WTC11 (cell line): ENCODE measurements at regions not wholly inside any gene's neighbourhood (a gene's known extent, or its start where the extent isn't known, plus 50 kb on each side); places are given as distances from the start of the nearest gene placed in this dataset.

Experiments used
- CBFB ChIP-seq: sonication (generic); formaldehyde crosslinking; IDR thresholded peaks from 2 replicates; pipeline ENCODE4 v1.8.1; 2022; ENCODE audit warnings: mild to moderate bottlenecking, low read depth, missing genetic modification reagents
- CREM ChIP-seq: sonication (generic); formaldehyde crosslinking; IDR thresholded peaks from 2 replicates; pipeline ENCODE4 v1.8.1; 2022; ENCODE audit warnings: mild to moderate bottlenecking, missing genetic modification reagents, moderate library complexity
- IRF2 ChIP-seq: sonication (generic); formaldehyde crosslinking; IDR thresholded peaks from 2 replicates; pipeline ENCODE4 v1.8.0; 2022; ENCODE audit warnings: low read depth, missing genetic modification reagents, borderline replicate concordance
- NR3C1 ChIP-seq: sonication (generic); formaldehyde crosslinking; conservative IDR thresholded peaks from 2 replicates; pipeline ENCODE4 v1.8.1; 2023; ENCODE audit warnings: low read depth, mild to moderate bottlenecking, missing genetic modification reagents
- ZNF317 ChIP-seq: sonication (generic); formaldehyde crosslinking; IDR thresholded peaks from 2 replicates; pipeline ENCODE4 v1.8.1; 2023; ENCODE audit warnings: low read depth, mild to moderate bottlenecking, moderate library complexity, missing genetic modification reagents, borderline replicate concordance
- TF ChIP-seq, protein P1 (sequence below): fragments of 200-600 bp; IDR thresholded peaks from 2 replicates; pipeline ENCODE4 v1.8.0; 2022; ENCODE audit warnings: antibody characterized with exemption
- TF ChIP-seq, protein P2 (sequence below): sonication (generic); formaldehyde crosslinking; IDR thresholded peaks from 2 replicates; pipeline ENCODE4 v1.8.1; 2022; ENCODE audit warnings: mild to moderate bottlenecking, missing genetic modification reagents, moderate library complexity, borderline replicate concordance
- TF ChIP-seq, protein P3 (sequence below): sonication (generic); formaldehyde crosslinking; conservative IDR thresholded peaks from 2 replicates; pipeline ENCODE4 v1.8.1; 2022; ENCODE audit warnings: mild to moderate bottlenecking, missing genetic modification reagents

DNA sequence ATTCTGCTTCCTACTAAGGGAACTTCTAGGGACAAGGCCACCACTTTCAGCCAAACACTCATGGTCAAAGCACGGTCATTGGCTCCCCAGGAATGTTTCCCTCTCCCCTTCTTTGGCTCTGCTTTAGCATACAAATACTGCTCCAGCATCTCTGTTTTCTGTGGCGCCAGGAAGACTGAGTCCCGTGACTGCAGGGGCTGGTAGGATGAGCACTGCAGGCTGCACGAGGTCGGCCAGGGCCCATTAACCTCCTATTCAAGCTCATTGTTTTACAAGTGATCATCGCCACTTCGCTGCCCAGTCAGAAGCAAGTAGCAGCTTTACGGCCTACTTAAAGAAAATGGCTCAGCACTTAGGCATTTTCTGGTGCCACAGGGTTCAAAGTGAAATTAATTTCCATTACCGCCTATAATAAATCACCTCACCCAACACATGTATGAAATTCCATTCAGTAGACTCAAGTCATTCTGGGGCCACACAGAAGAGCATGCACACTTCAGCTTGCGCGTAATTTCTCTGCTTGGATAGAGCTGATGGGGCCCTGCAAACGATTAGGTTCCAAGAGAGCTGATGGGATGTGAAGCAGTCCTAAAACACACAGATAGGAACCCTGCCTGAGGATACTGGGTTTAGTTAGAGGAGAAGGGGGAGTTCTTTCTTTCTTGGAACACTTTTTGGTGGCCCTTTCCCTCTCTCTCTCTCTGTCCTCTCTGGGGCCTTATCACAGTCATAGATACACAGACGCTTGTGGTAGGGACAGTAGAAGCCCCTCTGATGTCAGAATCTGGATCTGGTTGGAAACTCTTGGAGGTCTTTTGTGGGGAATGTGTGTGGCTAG is 173.7 kb downstream of the KIF18A start:
- TF ChIP-seq, protein P1, sequence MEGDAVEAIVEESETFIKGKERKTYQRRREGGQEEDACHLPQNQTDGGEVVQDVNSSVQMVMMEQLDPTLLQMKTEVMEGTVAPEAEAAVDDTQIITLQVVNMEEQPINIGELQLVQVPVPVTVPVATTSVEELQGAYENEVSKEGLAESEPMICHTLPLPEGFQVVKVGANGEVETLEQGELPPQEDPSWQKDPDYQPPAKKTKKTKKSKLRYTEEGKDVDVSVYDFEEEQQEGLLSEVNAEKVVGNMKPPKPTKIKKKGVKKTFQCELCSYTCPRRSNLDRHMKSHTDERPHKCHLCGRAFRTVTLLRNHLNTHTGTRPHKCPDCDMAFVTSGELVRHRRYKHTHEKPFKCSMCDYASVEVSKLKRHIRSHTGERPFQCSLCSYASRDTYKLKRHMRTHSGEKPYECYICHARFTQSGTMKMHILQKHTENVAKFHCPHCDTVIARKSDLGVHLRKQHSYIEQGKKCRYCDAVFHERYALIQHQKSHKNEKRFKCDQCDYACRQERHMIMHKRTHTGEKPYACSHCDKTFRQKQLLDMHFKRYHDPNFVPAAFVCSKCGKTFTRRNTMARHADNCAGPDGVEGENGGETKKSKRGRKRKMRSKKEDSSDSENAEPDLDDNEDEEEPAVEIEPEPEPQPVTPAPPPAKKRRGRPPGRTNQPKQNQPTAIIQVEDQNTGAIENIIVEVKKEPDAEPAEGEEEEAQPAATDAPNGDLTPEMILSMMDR = no peak
- TF ChIP-seq IRF2 (CRISPR knock-in tag) (no peak), NR3C1 (CRISPR knock-in tag) (no peak), CBFB (no peak), CREM (CRISPR knock-in tag) (no peak), ZNF317 (CRISPR knock-in tag) (no peak)
- TF ChIP-seq, protein P2, sequence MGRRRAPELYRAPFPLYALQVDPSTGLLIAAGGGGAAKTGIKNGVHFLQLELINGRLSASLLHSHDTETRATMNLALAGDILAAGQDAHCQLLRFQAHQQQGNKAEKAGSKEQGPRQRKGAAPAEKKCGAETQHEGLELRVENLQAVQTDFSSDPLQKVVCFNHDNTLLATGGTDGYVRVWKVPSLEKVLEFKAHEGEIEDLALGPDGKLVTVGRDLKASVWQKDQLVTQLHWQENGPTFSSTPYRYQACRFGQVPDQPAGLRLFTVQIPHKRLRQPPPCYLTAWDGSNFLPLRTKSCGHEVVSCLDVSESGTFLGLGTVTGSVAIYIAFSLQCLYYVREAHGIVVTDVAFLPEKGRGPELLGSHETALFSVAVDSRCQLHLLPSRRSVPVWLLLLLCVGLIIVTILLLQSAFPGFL (CRISPR knock-in tag) = no peak
- TF ChIP-seq, protein P3, sequence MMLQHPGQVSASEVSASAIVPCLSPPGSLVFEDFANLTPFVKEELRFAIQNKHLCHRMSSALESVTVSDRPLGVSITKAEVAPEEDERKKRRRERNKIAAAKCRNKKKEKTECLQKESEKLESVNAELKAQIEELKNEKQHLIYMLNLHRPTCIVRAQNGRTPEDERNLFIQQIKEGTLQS (CRISPR knock-in tag) = no peak
